Bone marrow (tissue), 2 donors: ENCODE measurements at regions not wholly inside any gene's neighbourhood (a gene's known extent, or its start where the extent isn't known, plus 50 kb on each side); places are given as distances from the start of the nearest gene placed in this dataset.
"Not testable (repeated sequence)": the region's sequence is repeated elsewhere in the genome, so short reads cannot be mapped to it uniquely, and the experiment has no call there.

Experiments
- DNase-seq, 2 donors: peaks; one replicate each; lab custom pipeline; 2025; lab: John Stamatoyannopoulos, UW

DNA sequence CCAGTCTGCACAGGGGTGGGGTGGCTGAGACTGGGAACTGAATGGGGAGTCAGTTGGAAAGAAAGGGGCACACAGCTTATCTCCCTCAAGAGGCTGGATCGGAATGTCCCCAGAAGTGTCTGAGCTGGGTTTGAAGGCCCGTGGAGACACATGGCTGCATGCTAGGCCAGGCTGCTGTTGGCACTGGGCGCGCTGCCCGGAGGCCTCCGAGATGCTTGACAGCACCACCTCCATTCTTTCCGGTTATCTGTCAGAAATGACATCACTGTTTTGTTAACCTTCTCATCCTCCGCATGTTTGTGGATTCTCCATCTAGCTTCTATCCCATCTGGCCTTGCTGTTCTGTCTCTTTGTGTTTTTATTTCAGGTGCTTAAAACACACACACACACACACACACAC is 85.5 kb downstream of the APIP start:
- DNase-seq, result no peak

DNA sequence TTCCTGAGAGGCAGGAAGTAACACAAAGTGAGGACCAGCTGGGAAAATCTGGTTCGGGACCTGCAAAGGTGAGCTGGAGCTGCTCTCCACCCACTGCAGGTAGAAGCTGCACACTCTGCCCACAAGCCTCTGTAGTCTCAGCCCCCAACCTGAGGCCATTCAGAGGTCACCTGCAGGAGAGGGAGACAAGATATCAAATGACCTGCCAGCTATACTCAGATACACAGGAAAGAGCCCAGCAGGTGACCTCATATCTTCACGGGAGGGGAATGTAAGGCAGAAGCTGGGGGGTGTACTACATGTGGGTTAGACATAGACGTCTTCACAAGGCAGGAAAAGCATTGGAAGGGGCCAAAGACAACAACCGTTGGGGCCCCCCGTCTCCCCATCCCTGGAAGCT is 86.1 kb downstream of the APIP start:
- no peak for DNase-seq

DNA sequence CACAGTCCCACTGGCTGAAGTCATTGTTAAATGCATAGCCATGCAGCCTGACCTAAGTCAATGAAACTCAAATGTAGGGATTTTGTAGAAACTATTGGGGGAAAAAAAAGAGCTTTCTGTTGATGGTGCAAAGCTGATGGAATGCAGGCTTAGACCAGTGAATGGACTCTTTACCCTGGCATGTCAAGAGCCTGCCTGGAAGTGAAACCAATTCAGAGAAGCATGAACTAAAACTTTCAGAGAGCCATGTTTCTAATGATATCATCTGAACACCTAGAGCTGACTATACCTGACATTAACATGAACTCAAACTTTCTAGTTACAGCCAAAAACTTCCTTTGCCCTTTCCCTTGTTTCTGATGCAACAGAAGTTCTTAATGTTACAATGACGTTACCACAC is 89.0 kb downstream of the APIP start:
- DNase-seq, result no peak

DNA sequence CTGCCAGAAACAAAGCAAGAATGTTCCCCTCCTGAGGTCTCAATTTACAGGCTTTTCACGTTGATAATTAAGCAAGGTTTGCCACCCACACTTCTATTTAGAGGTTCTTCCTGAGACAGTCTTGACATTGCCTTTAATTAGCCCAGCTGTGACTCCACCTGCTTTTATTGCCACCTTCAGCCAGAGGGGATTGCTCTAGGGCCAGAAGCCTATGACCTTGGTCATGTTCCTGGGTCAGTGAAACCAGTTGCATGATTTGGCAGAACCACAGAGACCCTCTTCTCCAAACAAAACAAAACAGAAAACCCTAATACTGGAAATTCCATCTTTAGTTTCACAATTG is 89.8 kb downstream of the APIP start:
- DNase-seq, result no peak

DNA sequence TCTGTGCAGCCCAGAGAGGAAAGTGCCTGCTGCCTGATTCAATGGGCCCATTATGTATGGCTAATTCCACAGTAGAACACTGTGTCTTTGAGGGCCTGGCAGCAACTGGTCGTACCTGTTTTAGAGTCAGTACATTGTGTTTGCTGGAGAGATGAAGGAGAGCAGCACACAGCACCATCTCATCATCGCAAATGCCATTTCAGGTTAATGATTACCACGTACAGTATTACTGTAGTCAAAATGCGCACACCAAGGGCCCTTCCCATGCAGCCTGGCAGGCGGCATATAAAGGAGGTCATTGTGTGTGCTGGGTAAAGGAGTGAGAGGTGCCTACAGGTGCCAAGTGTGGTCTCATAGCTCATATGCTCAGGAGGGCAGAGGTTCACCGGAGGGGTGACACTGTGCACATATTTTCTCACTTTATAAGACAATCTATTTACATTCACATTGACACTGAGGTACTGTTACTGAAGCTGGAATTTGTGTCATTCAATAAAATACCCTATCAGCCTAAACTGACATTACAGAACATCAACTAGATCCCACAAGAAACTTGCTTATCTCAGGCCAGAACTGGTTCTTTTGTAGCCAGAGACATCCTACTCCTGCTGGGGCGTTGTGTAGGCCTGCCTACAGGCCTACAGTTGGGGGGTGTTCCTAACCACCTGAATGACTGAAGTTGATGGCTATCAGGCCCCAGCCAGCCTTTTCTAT is 90.4 kb downstream of the APIP start:
- DNase-seq, result no peak

DNA sequence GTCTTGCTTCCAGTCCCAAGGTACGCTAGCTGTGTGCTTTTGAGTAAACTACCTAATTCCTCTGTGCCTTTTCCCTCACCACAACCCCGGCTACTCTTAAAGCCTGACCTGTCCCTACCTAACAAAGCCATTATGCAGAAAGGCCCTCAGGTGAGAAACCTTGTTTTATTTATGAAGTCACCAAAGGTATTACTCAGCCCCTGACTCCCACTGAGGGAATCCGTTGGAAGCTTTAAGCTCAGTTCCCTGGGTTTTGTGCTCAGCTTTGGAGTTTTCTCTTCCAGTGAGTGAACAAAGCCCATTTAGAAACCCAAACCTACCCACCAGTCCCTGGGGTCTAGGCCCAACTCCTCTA is 90.9 kb downstream of the APIP start:
- DNase-seq, result no peak

DNA sequence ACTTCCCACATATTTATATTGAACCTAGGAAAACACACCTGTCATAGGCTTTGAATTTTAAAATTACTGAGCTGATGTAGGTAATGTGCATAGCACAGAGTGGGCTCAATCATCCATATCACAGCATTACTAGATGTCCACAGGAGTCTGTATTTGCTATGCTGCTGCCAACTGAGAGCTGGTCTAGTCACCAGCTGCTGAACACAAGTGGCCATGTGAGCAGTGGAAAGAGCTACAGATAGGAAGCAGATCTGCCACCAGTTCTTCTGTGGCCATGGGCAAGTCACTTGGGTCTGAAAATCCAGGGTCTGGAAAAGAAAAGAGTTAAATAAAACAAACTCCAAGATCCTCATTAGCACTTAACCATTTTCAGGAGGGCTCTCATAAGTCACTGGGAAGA is 91.8 kb downstream of the APIP start:
- DNase-seq, result no peak

DNA sequence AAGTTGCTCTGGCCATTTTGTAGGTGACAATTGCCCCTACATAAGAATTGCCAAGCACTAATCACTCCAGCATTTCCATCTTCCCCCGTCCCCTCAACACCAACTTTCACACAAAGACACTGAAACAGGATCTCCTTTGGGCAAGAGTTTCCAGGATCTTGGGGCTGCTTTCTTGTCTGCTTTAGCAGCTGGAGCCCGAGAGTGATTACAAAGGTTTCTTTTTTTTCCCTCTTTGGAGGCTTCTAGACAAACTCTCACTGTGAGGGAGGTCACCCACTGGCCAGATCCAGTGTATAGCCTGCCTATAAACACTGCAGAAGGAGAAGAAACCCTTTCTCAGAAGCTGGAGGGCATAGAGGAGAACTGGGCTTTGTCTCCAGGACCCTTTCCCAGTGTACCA is 92.5 kb downstream of the APIP start:
- no peak for DNase-seq

DNA sequence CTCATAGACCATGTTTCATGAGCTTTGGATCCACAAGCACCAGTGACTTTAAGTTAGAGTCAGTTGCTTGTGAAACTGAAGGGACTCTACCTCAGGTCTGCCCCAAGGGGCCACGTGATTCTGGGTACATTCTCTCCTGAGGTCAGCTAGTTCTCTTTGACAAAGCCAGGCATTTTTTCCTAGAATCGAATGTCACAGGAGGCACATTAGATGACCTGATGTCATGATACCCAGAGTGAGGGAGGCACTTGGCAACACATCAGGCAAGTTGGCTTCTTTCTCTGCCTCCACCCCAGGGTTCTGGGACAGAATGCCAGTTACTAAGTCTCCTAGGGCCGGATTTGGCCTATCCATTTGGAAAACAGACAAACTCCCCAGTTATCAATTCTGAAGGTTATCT is 93.0 kb downstream of the APIP start:
- no peak for DNase-seq

DNA sequence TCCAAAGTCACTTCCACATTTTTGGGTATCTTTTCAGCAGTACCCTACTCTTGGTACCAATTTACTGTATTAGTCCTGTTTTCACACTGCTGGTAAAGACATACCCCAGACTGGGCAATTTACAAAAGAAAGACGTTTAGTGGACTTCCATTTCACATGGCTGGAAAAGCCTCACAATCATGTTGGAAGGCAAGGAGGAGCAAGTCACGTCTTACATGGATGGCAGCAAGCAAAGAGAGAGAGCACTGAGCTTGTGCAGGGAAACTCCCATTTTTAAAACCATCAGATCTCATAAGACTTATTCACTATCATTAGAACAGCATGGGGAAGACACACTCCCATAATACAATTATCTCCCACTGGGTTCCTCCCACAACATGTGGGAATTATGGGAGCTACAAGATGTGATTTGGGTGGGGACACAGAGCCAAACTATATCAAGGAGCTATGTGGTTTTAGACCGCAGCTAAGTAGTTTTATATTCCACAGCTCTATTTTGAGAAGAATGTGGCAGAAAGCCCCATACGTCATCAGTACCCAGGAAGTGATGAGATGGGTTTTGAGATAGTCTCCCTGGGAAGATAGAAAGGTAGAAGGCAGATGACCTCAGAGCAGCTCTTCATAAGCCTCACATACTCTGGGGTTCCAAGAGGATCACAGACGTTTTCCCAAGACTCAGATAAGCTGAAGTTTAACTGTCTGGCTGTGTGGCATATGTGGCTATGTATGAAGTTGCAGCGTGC is 96.3 kb downstream of the APIP start:
- DNase-seq, result no peak

DNA sequence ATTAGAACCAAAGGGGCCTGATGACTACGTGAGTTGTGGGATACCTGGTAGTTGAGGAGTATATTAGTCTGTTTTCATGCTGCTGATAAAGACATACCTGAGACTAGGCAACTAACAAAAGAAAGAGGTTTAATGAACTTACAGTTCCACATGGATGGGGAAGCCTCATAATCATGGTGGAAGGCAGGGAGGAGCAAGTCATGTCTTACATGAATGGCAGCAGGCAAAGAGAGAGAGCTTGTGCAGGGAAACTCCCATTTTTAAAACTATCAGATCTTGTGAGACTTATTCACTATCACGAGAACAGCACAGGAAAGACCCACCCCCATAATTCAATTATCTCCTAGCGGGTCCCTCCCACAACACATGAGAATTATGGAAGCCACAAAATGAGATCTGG is 98.4 kb downstream of the APIP start:
- DNase-seq, result not testable (repeated sequence)

DNA sequence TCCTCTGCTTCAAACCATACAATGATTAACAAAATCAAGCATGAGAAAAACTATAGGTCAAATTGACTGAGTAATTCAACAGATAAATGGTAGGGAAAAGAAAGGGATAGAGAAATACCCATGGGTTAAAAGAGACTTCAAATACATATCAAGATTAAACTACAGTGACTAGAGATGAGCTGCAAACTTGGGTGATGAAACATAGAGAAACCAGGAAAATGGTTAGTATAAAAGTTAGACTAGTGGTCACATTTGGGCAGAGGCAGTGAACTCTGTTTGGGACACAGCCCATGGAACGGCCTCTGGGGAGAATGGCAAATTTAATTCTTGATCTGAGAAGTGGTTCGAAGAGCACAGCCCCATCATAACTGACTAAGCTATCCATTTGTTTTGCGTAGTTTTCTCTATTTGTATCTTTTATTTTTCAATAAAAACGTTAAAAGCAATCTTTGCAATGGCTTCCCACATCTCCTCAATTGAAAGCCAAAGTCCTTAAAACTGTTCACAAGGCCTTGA is 99.4 kb downstream of the APIP start:
- DNase-seq, result no peak

DNA sequence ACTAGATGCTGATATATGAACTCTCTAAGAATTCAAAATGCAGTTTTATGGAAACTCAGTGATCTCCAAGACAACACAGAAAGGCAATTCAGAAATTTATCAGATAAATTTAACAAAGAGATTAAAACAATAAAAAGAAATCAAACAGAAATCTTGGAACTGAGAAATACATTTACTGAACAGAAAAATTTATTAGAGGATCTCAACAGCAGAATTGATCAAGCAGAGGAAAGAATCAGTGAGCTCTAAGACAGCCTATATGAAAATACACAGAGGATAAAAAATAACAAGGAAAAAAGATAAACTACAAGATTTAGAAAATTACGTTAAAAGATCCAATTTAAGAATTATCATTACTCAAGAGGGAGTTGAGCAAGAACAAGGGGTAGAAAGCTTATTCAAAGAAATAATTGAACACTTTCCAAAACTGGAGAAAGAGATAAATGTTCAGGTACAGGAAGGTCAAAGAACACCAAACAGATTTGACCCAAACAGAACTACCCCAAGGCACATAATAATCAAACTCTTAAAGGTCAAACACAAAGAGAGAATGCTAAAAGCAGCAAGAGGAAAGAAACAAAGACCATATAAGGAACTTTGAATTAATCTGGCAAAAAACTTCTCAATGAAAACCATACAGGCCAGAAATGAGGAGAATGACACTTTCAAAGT is 103.1 kb downstream of the APIP start:
- no peak for DNase-seq

DNA sequence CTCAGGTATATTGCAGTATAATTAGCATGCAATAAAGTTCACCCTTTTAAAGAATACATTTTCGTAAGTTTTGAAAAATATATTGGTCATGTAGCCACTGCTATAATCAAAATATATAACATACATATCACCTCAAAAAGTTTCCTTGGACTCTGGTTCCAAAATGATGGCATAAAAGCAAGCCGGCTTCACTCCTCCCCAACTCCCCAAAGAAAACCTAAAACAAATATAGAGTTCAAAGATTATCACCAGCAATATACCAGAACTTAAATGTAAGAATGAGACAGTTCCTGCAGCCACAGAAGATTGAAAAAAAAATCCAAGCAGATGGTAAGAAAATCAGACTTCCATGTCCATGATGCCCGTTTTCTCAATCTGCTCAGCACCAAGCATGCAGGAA is 104.3 kb downstream of the APIP start:
- no peak for DNase-seq

DNA sequence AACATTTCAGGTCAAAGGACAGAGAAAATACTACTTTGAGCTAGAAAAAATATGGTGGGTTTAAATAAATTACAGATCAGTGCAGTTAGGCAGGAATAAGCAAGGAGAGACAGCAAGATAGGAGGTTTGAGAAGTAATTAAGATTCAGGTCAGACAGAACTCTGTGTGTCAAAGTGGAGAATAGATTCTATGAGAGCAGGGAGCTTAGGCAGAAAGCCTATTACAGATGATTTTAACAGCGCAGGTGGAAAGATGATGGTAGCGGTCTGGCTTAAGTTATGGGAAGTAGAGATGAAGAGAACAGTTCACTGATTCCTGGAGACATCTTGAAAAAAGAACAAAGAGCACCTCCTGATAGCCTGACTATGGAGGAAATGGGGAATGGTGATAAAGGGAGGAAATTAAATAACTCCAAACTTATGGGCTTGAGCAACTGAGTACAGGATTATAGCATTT is 106.0 kb downstream of the APIP start:
- no peak for DNase-seq

DNA sequence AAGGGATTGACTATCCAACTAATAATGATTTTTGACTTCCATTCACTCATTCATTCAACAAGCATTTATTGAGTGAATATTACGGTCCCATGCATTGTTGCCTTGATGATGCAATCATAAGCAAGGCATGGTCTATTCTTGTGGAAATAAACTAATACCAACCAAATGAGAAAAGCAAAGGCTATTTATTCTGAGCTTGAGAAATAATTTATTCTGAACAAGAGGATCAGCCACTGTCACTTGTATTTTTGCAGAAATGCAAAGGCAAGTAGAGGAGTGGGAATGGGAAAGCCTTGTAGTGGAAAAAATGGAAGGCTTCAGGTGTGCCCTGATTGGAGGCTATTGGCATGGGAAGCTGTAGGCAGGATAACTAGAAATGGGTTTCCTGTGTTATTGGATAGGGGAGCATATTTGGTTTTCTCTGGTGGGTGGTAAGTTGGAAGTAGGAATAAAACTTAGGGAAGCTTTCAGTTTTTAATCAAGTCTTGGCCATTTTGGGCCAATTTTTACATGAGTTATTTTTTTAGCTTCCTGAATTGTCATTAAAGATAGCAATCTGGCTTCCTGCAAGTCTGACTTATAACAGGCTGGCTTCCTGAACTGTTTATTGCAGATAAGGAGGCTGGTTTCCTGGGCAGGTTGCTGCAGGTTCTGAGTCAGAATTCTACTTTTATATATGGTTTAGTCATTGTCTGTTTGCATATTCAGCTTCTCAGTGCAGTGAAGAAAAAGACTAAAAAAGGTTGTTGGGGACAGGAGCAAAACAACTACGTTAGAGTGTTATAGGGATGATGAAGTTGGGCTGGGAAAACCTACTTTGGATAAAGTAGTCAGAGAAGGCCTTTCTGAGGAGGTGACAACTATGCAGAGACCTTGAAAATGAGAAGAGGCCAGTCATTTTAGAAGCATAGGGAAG is 106.7 kb downstream of the APIP start:
- DNase-seq, result peak in 1 of 2 donors; percentile 90

DNA sequence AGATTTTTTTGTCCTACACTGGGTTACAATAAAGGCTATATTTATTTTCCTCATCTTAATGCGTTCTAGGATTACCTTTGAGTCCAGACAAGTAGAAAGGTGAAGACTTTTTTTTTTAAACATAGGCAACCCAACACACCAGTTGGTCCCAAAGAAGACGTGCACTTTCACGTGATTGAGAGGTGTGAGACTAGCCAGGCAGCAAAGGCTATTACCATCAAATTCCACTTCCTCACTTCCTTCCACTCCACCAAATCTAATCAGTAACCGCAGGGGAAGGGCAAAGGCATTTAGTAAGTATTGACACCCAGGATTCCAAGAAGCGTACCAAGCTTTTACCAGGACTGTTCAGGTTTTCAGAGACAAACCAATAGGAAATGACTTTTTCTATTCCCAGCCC is 109.3 kb downstream of the APIP start:
- no peak for DNase-seq

DNA sequence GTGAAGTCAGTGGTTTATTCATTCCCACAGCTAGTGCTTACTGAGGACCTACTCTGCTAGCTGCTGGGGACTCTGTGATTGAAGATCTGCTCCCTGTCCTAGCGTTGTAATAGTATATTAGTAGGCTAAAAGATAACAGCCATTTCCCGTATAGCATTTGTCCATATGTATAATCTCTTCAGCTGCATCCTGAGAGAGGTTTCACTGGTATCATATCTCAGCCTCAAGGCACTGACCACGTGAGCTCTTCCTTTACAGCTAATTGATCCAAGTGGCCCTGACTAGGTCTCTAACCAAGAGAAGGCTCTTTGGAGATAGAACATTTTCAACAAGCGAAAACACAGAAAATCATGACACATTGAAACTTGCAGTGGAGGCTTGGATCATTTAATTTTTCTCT is 110.2 kb downstream of the APIP start:
- DNase-seq, result no peak

DNA sequence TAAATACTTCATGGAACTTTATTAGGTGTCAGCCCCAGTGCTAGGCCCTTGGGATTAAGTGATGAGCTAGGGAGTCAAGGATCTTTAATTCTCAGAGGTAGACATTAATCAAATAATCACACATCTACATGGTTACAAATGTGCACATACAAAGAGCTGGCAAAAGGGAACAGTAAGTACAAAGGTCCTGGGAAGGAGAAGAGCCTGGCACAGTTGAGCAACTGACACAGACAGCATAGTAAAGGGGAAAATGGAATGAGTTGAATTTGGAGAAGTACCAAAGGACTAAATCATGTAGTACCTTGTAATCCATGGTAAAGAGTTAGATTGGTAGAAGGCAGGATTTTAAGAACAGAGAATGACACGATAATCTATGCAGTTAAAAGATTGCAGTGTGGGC is 116.3 kb downstream of the APIP start:
- DNase-seq, result no peak

DNA sequence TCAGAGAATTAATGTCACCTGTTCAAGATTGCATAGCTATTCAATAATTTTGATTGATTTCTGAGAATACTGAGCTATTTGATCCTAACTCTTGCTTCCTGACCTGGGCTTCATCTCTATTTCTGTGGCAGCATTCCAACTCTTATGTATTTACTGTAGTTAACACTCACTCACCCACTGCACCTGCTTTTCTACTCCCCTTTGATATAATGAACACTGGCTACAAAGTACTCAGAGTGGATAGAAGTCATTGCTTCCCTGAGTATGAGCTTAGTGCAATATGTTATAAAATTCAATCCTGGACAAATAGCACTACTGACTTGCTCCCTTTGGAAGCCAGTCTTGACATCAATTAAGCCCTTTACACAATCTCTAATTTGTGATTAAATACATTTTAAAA is 117.2 kb downstream of the APIP start:
- no peak for DNase-seq

DNA sequence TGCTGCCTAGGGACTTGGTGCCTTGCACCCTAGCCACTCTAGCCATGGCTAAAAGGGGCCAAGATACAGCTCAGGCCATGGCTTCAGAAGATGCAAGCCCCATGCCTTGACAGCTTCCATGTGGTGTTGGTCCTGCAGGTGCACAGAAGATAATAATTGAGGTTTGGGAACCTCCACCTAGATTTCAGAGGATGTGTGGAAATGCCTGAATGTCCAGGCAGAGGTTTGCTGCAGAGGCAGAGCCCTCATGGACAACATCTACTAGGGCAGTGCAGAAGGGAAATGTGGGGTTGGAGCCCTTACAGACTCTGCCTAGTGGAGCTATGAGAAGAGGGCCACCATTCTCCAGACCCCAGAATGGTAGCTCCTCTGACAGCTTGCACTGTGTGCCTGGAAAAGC is 118.7 kb downstream of the APIP start:
- not testable (repeated sequence) for DNase-seq

DNA sequence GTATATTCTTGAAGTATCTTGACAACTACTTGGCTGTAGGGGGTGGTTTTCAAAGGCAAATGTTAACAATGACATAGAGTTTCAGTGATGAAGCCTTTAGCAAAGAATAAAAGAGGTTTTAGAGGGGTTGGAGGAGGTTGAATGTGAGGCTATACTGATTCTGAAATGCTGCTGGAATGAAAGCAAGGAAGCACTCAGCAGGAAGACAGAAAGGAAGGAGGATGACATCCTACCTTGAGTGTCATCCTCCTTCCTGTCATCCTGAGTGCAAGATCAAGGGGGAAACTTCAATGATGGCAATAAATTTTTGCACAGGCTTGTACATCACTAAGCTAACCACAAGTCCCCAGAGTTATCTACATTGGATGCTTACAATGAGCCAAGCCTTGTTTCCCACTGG is 120.5 kb downstream of the APIP start:
- DNase-seq, result no peak
